ENCODE measurements at regions not wholly inside any gene's neighbourhood (a gene's known extent, or its start where the extent isn't known, plus 50 kb on each side); places are given as distances from the start of the nearest gene placed in this dataset.

GRCh38 chr10:4011136-4011812, 226.3 kb upstream of the KLF6 start:
- POLR2A ChIA-PET: no interaction called here
- BruUV-seq (replicated peaks): no TSS peak
- Mint-ChIP-seq H3K27ac (ENCODE audit: low read depth, unreplicated experiment) (no peak overlapping the region), H3K27me3 (ENCODE audit: insufficient read depth, unreplicated experiment) (no peaks in the 10 kb centered on the region), H3K36me3 (ENCODE audit: insufficient read depth, unreplicated experiment) (no peaks in the 10 kb centered on the region), H3K4me1 (ENCODE audit: insufficient read depth, unreplicated experiment) (no peaks in the 10 kb centered on the region), H3K9me3 (ENCODE audit: unreplicated experiment) (no peaks in the 10 kb centered on the region), H3K4me3 (ENCODE audit: unreplicated experiment) (no peak overlapping the region)
- no peak for DNase-seq (ENCODE audit: unreplicated experiment)
- no peak for TF ChIP-seq CTCF (IDR thresholded peaks at IDR 0.05; ENCODE audit: unreplicated experiment)
- CTCF ChIA-PET: no interaction called here
- intact Hi-C loops (cut with micrococcal nuclease): no loop called here

- H3K4me3 Mint-ChIP-seq (ENCODE audit: unreplicated experiment): no peak overlapping the region
- H3K4me1 Mint-ChIP-seq (ENCODE audit: insufficient read depth, unreplicated experiment): no peaks in the 10 kb centered on the region
- no peaks in the 10 kb centered on the region for H3K27me3 Mint-ChIP-seq (ENCODE audit: insufficient read depth, unreplicated experiment)
- intact Hi-C loops (cut with micrococcal nuclease): no loop called here
- BruUV-seq (replicated peaks): no TSS peak
- no peak for DNase-seq (ENCODE audit: unreplicated experiment)
- no peak for TF ChIP-seq CTCF (IDR thresholded peaks at IDR 0.05; ENCODE audit: unreplicated experiment)
- CTCF ChIA-PET: interaction anchor here (0.6 kb wide), 2 partner anchors 25 to 335 kb away, joined by 3 read pairs; no protein-coding TSS in a partner anchor
- no peaks in the 10 kb centered on the region for H3K9me3 Mint-ChIP-seq (ENCODE audit: unreplicated experiment)
- no peaks in the 10 kb centered on the region for H3K36me3 Mint-ChIP-seq (ENCODE audit: insufficient read depth, unreplicated experiment)
- H3K27ac Mint-ChIP-seq (ENCODE audit: low read depth, unreplicated experiment): peak overlapping the region; percentile 59
- POLR2A ChIA-PET: no interaction called here
These were observed 223.8 kb upstream of the KLF6 start for GRCh38 chr10:4008676-4009382.

- TF ChIP-seq CTCF (IDR thresholded peaks at IDR 0.05; ENCODE audit: unreplicated experiment): no peak
- ChIA-PET CTCF (interaction anchor here (0.6 to 0.7 kb wide), 2 partner anchors 28 to 764 kb away, joined by 4 to 5 read pairs; no protein-coding TSS in a partner anchor), POLR2A (interaction anchor here (0.7 kb wide), 1 partner anchor 12 kb away, joined by 3 read pairs; no protein-coding TSS in a partner anchor)
- no peaks in the 10 kb centered on the region for H3K9me3 Mint-ChIP-seq (ENCODE audit: unreplicated experiment)
- BruUV-seq (replicated peaks): no TSS peak
- no peak overlapping the region for H3K27ac Mint-ChIP-seq (ENCODE audit: low read depth, unreplicated experiment)
- H3K4me1 Mint-ChIP-seq (ENCODE audit: insufficient read depth, unreplicated experiment): no peaks in the 10 kb centered on the region
- H3K36me3 Mint-ChIP-seq (ENCODE audit: insufficient read depth, unreplicated experiment): no peaks in the 10 kb centered on the region
- DNase-seq (ENCODE audit: unreplicated experiment): no peak
- no peak overlapping the region for H3K4me3 Mint-ChIP-seq (ENCODE audit: unreplicated experiment)
- intact Hi-C loops (cut with micrococcal nuclease): no loop called here
- no peaks in the 10 kb centered on the region for H3K27me3 Mint-ChIP-seq (ENCODE audit: insufficient read depth, unreplicated experiment)
These were observed 222.8 kb upstream of the KLF6 start for GRCh38 chr10:4007771-4008170.

- CTCF ChIA-PET: interaction anchor here (0.6 kb wide), 2 partner anchors 28 to 74 kb away, joined by 3 to 4 read pairs; no protein-coding TSS in a partner anchor
- Mint-ChIP-seq H3K27me3 (ENCODE audit: insufficient read depth, unreplicated experiment) (no peaks in the 10 kb centered on the region), H3K4me3 (ENCODE audit: unreplicated experiment) (no peak overlapping the region), H3K36me3 (ENCODE audit: insufficient read depth, unreplicated experiment) (no peaks in the 10 kb centered on the region), H3K9me3 (ENCODE audit: unreplicated experiment) (no peaks in the 10 kb centered on the region), H3K27ac (ENCODE audit: low read depth, unreplicated experiment) (no peak overlapping the region), H3K4me1 (ENCODE audit: insufficient read depth, unreplicated experiment) (no peaks in the 10 kb centered on the region)
- TF ChIP-seq CTCF (IDR thresholded peaks at IDR 0.05; ENCODE audit: unreplicated experiment): no peak
- no TSS peak for BruUV-seq (replicated peaks)
- POLR2A ChIA-PET: interaction anchor here (0.6 kb wide), 1 partner anchor 20 kb away, joined by 3 read pairs; no protein-coding TSS in a partner anchor
- intact Hi-C loops (cut with micrococcal nuclease): no loop called here
- no peak for DNase-seq (ENCODE audit: unreplicated experiment)
These were observed 221.8 kb upstream of the KLF6 start for GRCh38 chr10:4006858-4007257.
